Panc1 (cell line): ENCODE measurements at regions not wholly inside any gene's neighbourhood (a gene's known extent, or its start where the extent isn't known, plus 50 kb on each side); places are given as distances from the start of the nearest gene placed in this dataset.

Experiments
- ATAC-seq: fragments of 200-7000 bp; cut with Tn5 transposase; 2 replicates; pipeline ENCODE4 v1.9.1; 2020; ENCODE audit warnings: mild to moderate bottlenecking, moderate library complexity
- BruUV-seq: library from RNA; stranded (reverse); fragments of 400-500 nt; replicated peaks from 2 replicates; lab custom pipeline; 2021; lab: Mats Ljungman, UMichigan
- CTCF ChIA-PET: fragments of 300-600 bp; sonication (Branson Sonifier 250); formaldehyde crosslinking; loops from one replicate; lab custom pipeline; 2022; ENCODE audit warnings: antibody characterized with exemption; lab: Charles Lee
- POLR2A ChIA-PET: fragments of 300-600 bp; sonication (Branson Sonifier 250); formaldehyde crosslinking; loops from one replicate; lab custom pipeline; 2022; ENCODE audit warnings: antibody characterized with exemption; lab: Charles Lee
- DNase-seq: peaks from one replicate; pipeline ENCODE4 v3.0.0-alpha.2; 2010; ENCODE audit warnings: low read depth, low spot score
- H3K27ac ChIP-seq: 2 replicates; pipeline ENCODE4 v1.5.1; 2011; ENCODE audit warnings: mild to moderate bottlenecking, low read length, inconsistent platforms
- H3K27me3 ChIP-seq: fragments of 200-500 bp; sonication (Bioruptor generic); 2 replicates; pipeline ENCODE4 v1.6.0; 2014; ENCODE audit warnings: low read length, inconsistent platforms; ENCODE audit not compliant: control insufficient read depth, insufficient read depth
- H3K36me3 ChIP-seq: fragments of 200-500 bp; sonication (Bioruptor generic); 2 replicates; pipeline ENCODE4 v1.5.1; 2014; ENCODE audit warnings: inconsistent platforms, mild to moderate bottlenecking, low read length, moderate library complexity; ENCODE audit not compliant: control insufficient read depth, insufficient read depth
- H3K4me1 ChIP-seq: 2 replicates; pipeline ENCODE4 v1.5.1; 2011; ENCODE audit warnings: inconsistent platforms, mild to moderate bottlenecking, low read length, moderate library complexity; ENCODE audit not compliant: control insufficient read depth, insufficient read depth
- H3K4me3 ChIP-seq, 2 experiments: 2 replicates each; pipeline ENCODE4 v1.5.1; 2011 to 2012; ENCODE audit warnings: low read depth in 2 of 2, low read length in 2 of 2, mild to moderate bottlenecking in 2 of 2, inconsistent platforms in 1 of 2, moderate library complexity in 1 of 2
- H3K9me3 ChIP-seq: fragments of 200-500 bp; sonication (Bioruptor generic); 2 replicates; pipeline ENCODE4 v1.5.1; 2014; ENCODE audit warnings: low read depth, mild to moderate bottlenecking, inconsistent platforms, low read length, moderate library complexity; ENCODE audit not compliant: control insufficient read depth, insufficient read depth
- CTCF ChIP-seq: fragments of 450-650 bp; IDR thresholded peaks from 2 replicates; pipeline ENCODE4 v1.5.1; 2017; ENCODE audit warnings: mild to moderate bottlenecking
- POLR2AphosphoS5 ChIP-seq: IDR thresholded peaks from 2 replicates; pipeline ENCODE4 v1.6.1; 2012; ENCODE audit warnings: mild to moderate bottlenecking, low read depth, low read length, moderate library complexity
- REST ChIP-seq, 2 experiments: IDR thresholded peaks; 2 replicates each; pipeline ENCODE4 v1.6.1; 2011 to 2012; ENCODE audit warnings: low read depth in 2 of 2, control low read depth in 1 of 2, low read length in 1 of 2, mild to moderate bottlenecking in 1 of 2, moderate library complexity in 1 of 2; ENCODE audit not compliant: insufficient read depth in 1 of 2
- SIN3A ChIP-seq: IDR thresholded peaks from 2 replicates; pipeline ENCODE4 v1.6.1; 2012; ENCODE audit warnings: low read depth, mild to moderate bottlenecking, low read length, moderate library complexity, borderline replicate concordance; ENCODE audit not compliant: insufficient read depth
- TCF7L2 ChIP-seq: IDR thresholded peaks from 2 replicates; pipeline ENCODE4 v1.6.1; 2011; ENCODE audit warnings: mild to moderate bottlenecking, low read depth, low read length, inconsistent platforms
- in situ Hi-C: cut with HindIII; loops from 2 replicates; pipeline ENCODE4 v1.10.0; 2016; ENCODE audit warnings: low sequenced_read_pairs, low pct_unique_long_range_greater_than_20kb
- intact Hi-C: fragments of 100-400 bp; cut with micrococcal nuclease; formaldehyde crosslinking; loops from one replicate; pipeline ENCODE4 v1.10.0; 2022; ENCODE audit not compliant: unreplicated experiment

- Histone ChIP-seq H3K27ac (no peak overlapping the region), H3K4me3 (no peak overlapping the region), H3K27me3 (no peaks in the 10 kb centered on the region), H3K4me1 (no peaks in the 10 kb centered on the region), H3K9me3 (no peaks in the 10 kb centered on the region), H3K36me3 (no peaks in the 10 kb centered on the region)
- intact Hi-C loops: no loop called here
- ChIA-PET POLR2A (no interaction called here), CTCF (no interaction called here)
- in situ Hi-C loops: no loop called here
- ATAC-seq: no peak
- TF ChIP-seq SIN3A: no peak
- TF ChIP-seq REST (IDR thresholded peaks at IDR 0.05; ENCODE audit: insufficient read depth in 1 of 2, low read depth in 2 of 2, low read length in 1 of 2): no peak
- TF ChIP-seq TCF7L2: no peak
- no peak for TF ChIP-seq CTCF
- no peak for TF ChIP-seq POLR2AphosphoS5
- DNase-seq: no peak
- no TSS peak for BruUV-seq
These were observed 295.6 kb upstream of the F9 start for GRCh38 chrX:139234898-139235297.

GRCh38 chrX:139224953-139225665 lies 305.4 kb upstream of the F9 start:
- ATAC-seq: no peak
- intact Hi-C loops: no loop called here
- TF ChIP-seq SIN3A: no peak
- no peak for TF ChIP-seq TCF7L2
- no peak for TF ChIP-seq REST (IDR thresholded peaks at IDR 0.05; ENCODE audit: insufficient read depth in 1 of 2, low read depth in 2 of 2, low read length in 1 of 2)
- no peak for TF ChIP-seq CTCF
- TF ChIP-seq POLR2AphosphoS5: no peak

More at GRCh38 chrX:139224953-139225665, 305.4 kb upstream of the F9 start:
- Histone ChIP-seq H3K27ac (no peak overlapping the region), H3K27me3 (no peaks in the 10 kb centered on the region; the same call in 1 of the 2 replicates), H3K4me3 (no peak overlapping the region), H3K36me3 (no peaks in the 10 kb centered on the region), H3K4me1 (no peaks in the 10 kb centered on the region), H3K9me3 (no peaks in the 10 kb centered on the region)
- no TSS peak for BruUV-seq
- CTCF ChIA-PET: no interaction called here
- no peak for DNase-seq
- in situ Hi-C loops: no loop called here
- POLR2A ChIA-PET: no interaction called here
